CD4-positive, alpha-beta T cell treated with Interleukin-10 for 1 hour (primary cell): ENCODE measurements at regions not wholly inside any gene's neighbourhood (a gene's known extent, or its start where the extent isn't known, plus 50 kb on each side); places are given as distances from the start of the nearest gene placed in this dataset.

Experiments used
- DNase-seq: peaks from one replicate; pipeline ENCODE4 v3.0.0-alpha.2; 2020

GRCh38 chr9:1202512-1203280 is 152.5 kb downstream of the DMRT2 start:
- DNase-seq, result no peak

- no peak for DNase-seq
These were observed 157.5 kb downstream of the DMRT2 start for GRCh38 chr9:1207686-1208085.

- DNase-seq, result no peak
These were observed 158.0 kb downstream of the DMRT2 start for GRCh38 chr9:1208157-1208556.

- no peak for DNase-seq
These were observed 160.8 kb downstream of the DMRT2 start for GRCh38 chr9:1210954-1211353.

GRCh38 chr9:1216532-1216931 is 166.4 kb downstream of the DMRT2 start:
- no peak for DNase-seq

- no peak for DNase-seq
These were observed 166.9 kb downstream of the DMRT2 start for GRCh38 chr9:1217076-1217475.

GRCh38 chr9:1219284-1219683 is 169.1 kb downstream of the DMRT2 start:
- no peak for DNase-seq

- DNase-seq, result no peak
These were observed 171.1 kb downstream of the DMRT2 start for GRCh38 chr9:1221298-1221697.

- no peak for DNase-seq
These were observed 172.4 kb downstream of the DMRT2 start for GRCh38 chr9:1222511-1222910.

GRCh38 chr9:1231998-1232919 is 182.1 kb downstream of the DMRT2 start:
- DNase-seq, result no peak

- no peak for DNase-seq
These were observed 183.4 kb downstream of the DMRT2 start for GRCh38 chr9:1233568-1233967.

GRCh38 chr9:1235650-1236049 is 185.5 kb downstream of the DMRT2 start:
- DNase-seq, result no peak

- DNase-seq, result no peak
These were observed 185.9 kb downstream of the DMRT2 start for GRCh38 chr9:1236061-1236460.

- no peak for DNase-seq
These were observed 188.2 kb downstream of the DMRT2 start for GRCh38 chr9:1238407-1238806.

GRCh38 chr9:1248743-1249142 is 198.6 kb downstream of the DMRT2 start:
- no peak for DNase-seq

GRCh38 chr9:1253064-1253979 is 203.2 kb downstream of the DMRT2 start:
- no peak for DNase-seq

- DNase-seq, result no peak
These were observed 203.9 kb downstream of the DMRT2 start for GRCh38 chr9:1254071-1254470.

GRCh38 chr9:1256178-1256577 is 206.0 kb downstream of the DMRT2 start:
- DNase-seq, result no peak

- DNase-seq, result no peak
These were observed 211.1 kb downstream of the DMRT2 start for GRCh38 chr9:1261266-1261665.

- DNase-seq, result no peak
These were observed 212.0 kb downstream of the DMRT2 start for GRCh38 chr9:1261879-1262766.

- no peak for DNase-seq
These were observed 217.0 kb downstream of the DMRT2 start for GRCh38 chr9:1267141-1267570.

GRCh38 chr9:1267581-1267980 is 217.4 kb downstream of the DMRT2 start:
- no peak for DNase-seq
